IMR-90 (cell line): ENCODE measurements at regions not wholly inside any gene's neighbourhood (a gene's known extent, or its start where the extent isn't known, plus 50 kb on each side); places are given as distances from the start of the nearest gene placed in this dataset.

ENCODE experiments used
- ATAC-seq: fragments of 200-7000 bp; cut with Tn5 transposase; 2 replicates; pipeline ENCODE4 v1.9.1; 2020; ENCODE audit warnings: low read depth, mild to moderate bottlenecking, moderate library complexity
- BruUV-seq: library from RNA; stranded (reverse); fragments of 400-500 nt; replicated peaks from 2 replicates; lab custom pipeline; 2021; lab: Mats Ljungman, UMichigan
- CTCF ChIA-PET: fragments of 300-600 bp; formaldehyde crosslinking; extraction: SDS; loops from one replicate; lab custom pipeline; 2021; ENCODE audit warnings: antibody characterized with exemption; lab: Yijun Ruan, JAX
- POLR2A ChIA-PET: fragments of 300-600 bp; sonication (Branson Sonifier 250); formaldehyde crosslinking; loops from one replicate; lab custom pipeline; 2022; ENCODE audit warnings: antibody characterized with exemption; ENCODE audit not compliant: unreplicated experiment; lab: Charles Lee
- DNase-seq: peaks from one replicate; pipeline ENCODE4 v3.0.0; 2013
- H2AFZ ChIP-seq: replicated peaks from 2 replicates; pipeline ENCODE3; 2013; ENCODE audit warnings: low read length, mild to moderate bottlenecking; ENCODE audit not compliant: poor library complexity
- H2AK5ac ChIP-seq: 2 replicates; pipeline ENCODE4 v1.6.1; 2013; ENCODE audit warnings: low read depth, low read length, inconsistent platforms
- H2AK9ac ChIP-seq: replicated peaks from 2 replicates; pipeline ENCODE3; 2013; ENCODE audit warnings: mild to moderate bottlenecking, low read depth, low read length, moderate library complexity; ENCODE audit not compliant: poor library complexity
- H2BK120ac ChIP-seq: 2 replicates; pipeline ENCODE4 v1.6.1; 2013; ENCODE audit warnings: low read depth, low read length, inconsistent platforms
- H2BK15ac ChIP-seq: 3 replicates; pipeline ENCODE4 v1.6.1; 2013; ENCODE audit warnings: low read depth, low read length, inconsistent platforms
- H2BK20ac ChIP-seq: 2 replicates; pipeline ENCODE4 v1.6.1; 2013; ENCODE audit warnings: low read depth, mild to moderate bottlenecking, inconsistent platforms, low read length, moderate library complexity
- H2BK5ac ChIP-seq: 2 replicates; pipeline ENCODE4 v1.6.1; 2013; ENCODE audit warnings: mild to moderate bottlenecking, low read depth, low read length, inconsistent platforms; ENCODE audit not compliant: poor library complexity, severe bottlenecking
- H3K14ac ChIP-seq: replicated peaks from 2 replicates; pipeline ENCODE4 v1.6.1; 2013; ENCODE audit warnings: low read depth, low read length, inconsistent platforms
- H3K18ac ChIP-seq: 2 replicates; pipeline ENCODE4 v1.6.1; 2013; ENCODE audit warnings: low read depth, low read length, control low read depth
- H3K23ac ChIP-seq: 2 replicates; pipeline ENCODE4 v1.6.1; 2013; ENCODE audit warnings: low read depth, low read length, inconsistent platforms
- H3K27ac ChIP-seq: 2 replicates; pipeline ENCODE4 v1.5.1; 2013; ENCODE audit warnings: mild to moderate bottlenecking, control low read depth, low read length; ENCODE audit not compliant: insufficient read depth
- H3K27me3 ChIP-seq: 2 replicates; pipeline ENCODE4 v1.6.1; 2013; ENCODE audit warnings: low read length; ENCODE audit not compliant: control insufficient read depth, insufficient read depth
- H3K36me3 ChIP-seq: 2 replicates; pipeline ENCODE4 v1.6.1; 2013; ENCODE audit warnings: low read length, mixed read lengths; ENCODE audit not compliant: control insufficient read depth, insufficient read depth
- H3K4ac ChIP-seq: 2 replicates; pipeline ENCODE4 v1.6.1; 2013; ENCODE audit warnings: low read depth, low read length, inconsistent platforms
- H3K4me1 ChIP-seq: 2 replicates; pipeline ENCODE4 v1.6.1; 2013; ENCODE audit warnings: low read length, mixed read lengths; ENCODE audit not compliant: control insufficient read depth, insufficient read depth
- H3K4me2 ChIP-seq: 2 replicates; pipeline ENCODE4 v1.6.1; 2013; ENCODE audit warnings: low read depth, mild to moderate bottlenecking, control low read depth, low read length, moderate library complexity
- H3K4me3 ChIP-seq: 2 replicates; pipeline ENCODE4 v1.5.1; 2013; ENCODE audit warnings: low read depth, mild to moderate bottlenecking, control low read depth, low read length, moderate library complexity; ENCODE audit not compliant: insufficient read depth
- H3K56ac ChIP-seq: 2 replicates; pipeline ENCODE4 v1.6.1; 2013; ENCODE audit warnings: low read length, inconsistent platforms; ENCODE audit not compliant: insufficient read depth; ENCODE audit errors: extremely low read depth
- H3K79me1 ChIP-seq, 2 experiments: 2 replicates each; pipeline ENCODE4 v1.6.1; 2013; ENCODE audit warnings: low read length in 2 of 2, inconsistent platforms in 1 of 2, low read depth in 1 of 2
- H3K9ac ChIP-seq: 2 replicates; pipeline ENCODE4 v1.6.1; 2013; ENCODE audit warnings: low read depth, low read length, control low read depth
- H3K9me1 ChIP-seq: 2 replicates; pipeline ENCODE4 v1.6.1; 2013; ENCODE audit warnings: low read length, inconsistent platforms; ENCODE audit not compliant: insufficient read depth
- H3K9me3 ChIP-seq: 2 replicates; pipeline ENCODE4 v1.6.1; 2013; ENCODE audit warnings: low read length; ENCODE audit not compliant: control insufficient read depth, insufficient read depth
- H4K20me1 ChIP-seq: 2 replicates; pipeline ENCODE4 v1.6.1; 2013; ENCODE audit warnings: low read length, inconsistent platforms; ENCODE audit not compliant: insufficient read depth
- H4K5ac ChIP-seq: 2 replicates; pipeline ENCODE4 v1.6.1; 2013; ENCODE audit warnings: mild to moderate bottlenecking, low read depth, low read length, control low read depth
- H4K8ac ChIP-seq, 2 experiments: 2 replicates each; pipeline ENCODE4 v1.6.1; 2013; ENCODE audit warnings: low read depth in 2 of 2, low read length in 2 of 2, control low read depth in 1 of 2, inconsistent platforms in 1 of 2
- H4K91ac ChIP-seq: 2 replicates; pipeline ENCODE4 v1.6.1; 2013; ENCODE audit warnings: low read depth, low read length, inconsistent platforms; ENCODE audit not compliant: insufficient read depth
- BHLHE40 ChIP-seq: fragments of 150-350 bp; IDR thresholded peaks from 2 replicates; pipeline ENCODE4 v1.6.1; 2016; ENCODE audit warnings: mild to moderate bottlenecking, low read depth, low read length
- CEBPB ChIP-seq: IDR thresholded peaks from 2 replicates; pipeline ENCODE4 v1.6.1; 2012; ENCODE audit warnings: low read depth, low read length, improper control_type of control experiment
- CHD1 ChIP-seq: IDR thresholded peaks from 2 replicates; pipeline ENCODE4 v1.6.1; 2012; ENCODE audit warnings: low read depth, low read length, improper control_type of control experiment
- CTCF ChIP-seq: conservative IDR thresholded peaks from 2 replicates; pipeline ENCODE4 v1.5.1; 2012; ENCODE audit warnings: mild to moderate bottlenecking, low read depth, low read length, improper control_type of control experiment
- ELK1 ChIP-seq: fragments of 150-350 bp; IDR thresholded peaks from 2 replicates; pipeline ENCODE4 v1.6.1; 2016; ENCODE audit warnings: low read depth, mild to moderate bottlenecking, low read length, moderate library complexity, borderline replicate concordance
- FOS ChIP-seq: fragments of 150-350 bp; IDR thresholded peaks from 2 replicates; pipeline ENCODE4 v1.6.1; 2016; ENCODE audit warnings: low read depth, low read length
- MAFK ChIP-seq: IDR thresholded peaks from 2 replicates; pipeline ENCODE4 v1.6.1; 2012; ENCODE audit warnings: low read depth, low read length, improper control_type of control experiment
- MAZ ChIP-seq: IDR thresholded peaks from 2 replicates; pipeline ENCODE4 v1.6.1; 2012; ENCODE audit warnings: low read depth, mild to moderate bottlenecking, low read length, improper control_type of control experiment, moderate library complexity, borderline replicate concordance
- MXI1 ChIP-seq: IDR thresholded peaks from 2 replicates; pipeline ENCODE4 v1.6.1; 2012; ENCODE audit warnings: low read depth, mild to moderate bottlenecking, low read length, moderate library complexity, borderline replicate concordance
- NFE2L2 ChIP-seq: fragments of 150-350 bp; IDR thresholded peaks from 2 replicates; pipeline ENCODE4 v1.6.1; 2016; ENCODE audit warnings: low read depth, mild to moderate bottlenecking, low read length
- POLR2A ChIP-seq: IDR thresholded peaks from 2 replicates; pipeline ENCODE4 v1.6.1; 2012; ENCODE audit warnings: mild to moderate bottlenecking, low read depth, low read length
- RAD21 ChIP-seq: IDR thresholded peaks from 2 replicates; pipeline ENCODE4 v1.6.1; 2012; ENCODE audit warnings: low read length, improper control_type of control experiment
- RCOR1 ChIP-seq: IDR thresholded peaks from 2 replicates; pipeline ENCODE4 v1.6.1; 2012; ENCODE audit warnings: mild to moderate bottlenecking, low read length, improper control_type of control experiment; ENCODE audit not compliant: insufficient replicate concordance
- RFX5 ChIP-seq: IDR thresholded peaks from 2 replicates; pipeline ENCODE4 v1.8.0; 2012; ENCODE audit warnings: low read depth, mild to moderate bottlenecking, low read length, moderate library complexity
- SMC3 ChIP-seq: fragments of 150-350 bp; IDR thresholded peaks from 2 replicates; pipeline ENCODE4 v1.6.1; 2016; ENCODE audit warnings: low read depth, mild to moderate bottlenecking, antibody characterized with exemption, low read length, moderate library complexity
- USF2 ChIP-seq: fragments of 150-350 bp; IDR thresholded peaks from 2 replicates; pipeline ENCODE4 v1.6.1; 2017; ENCODE audit warnings: mild to moderate bottlenecking, antibody characterized with exemption, low read length, low read depth
- WGBS, 2 experiments: methylation state at CpG; one replicate each; pipeline versions ENCODE4 v1.1.5 to v1.1.7; 2013; ENCODE audit warnings: missing lambda C conversion rate in 2 of 2; ENCODE audit not compliant: insufficient read length in 1 of 2; ENCODE audit errors: extremely low coverage in 2 of 2; 5-methylcytosine and 5-hydroxymethylcytosine counted together
- dilution Hi-C: fragments of 300-500 bp; cut with HindIII; formaldehyde crosslinking; loops from one replicate; pipeline ENCODE4 v1.14.3; 2018; ENCODE audit warnings: low sequenced_read_pairs; ENCODE audit not compliant: unreplicated experiment
- in situ Hi-C: fragments of 300-500 bp; cut with MboI; formaldehyde crosslinking; loops from 3 replicates; pipeline ENCODE4 v1.14.3; 2019; ENCODE audit warnings: low sequenced_read_pairs, inconsistent platforms, mixed read lengths
- intact Hi-C: fragments of 100-400 bp; cut with micrococcal nuclease; formaldehyde crosslinking; loops from 2 replicates; pipeline ENCODE4 v1.10.0; 2022

- BruUV-seq: no TSS peak
- H3K4me1 ChIP-seq: no peaks in the 10 kb centered on the region
- no peak overlapping the region for H4K5ac ChIP-seq
- no peak for TF ChIP-seq BHLHE40
- TF ChIP-seq CHD1: no peak
- TF ChIP-seq CEBPB: no peak
- no peak for TF ChIP-seq MAFK
- no peak for TF ChIP-seq MAZ
- no peak for TF ChIP-seq RCOR1
- TF ChIP-seq ELK1: no peak
- TF ChIP-seq CTCF: no peak
- TF ChIP-seq FOS: no peak
- no peak for TF ChIP-seq USF2
- TF ChIP-seq POLR2A: no peak
- no peak for TF ChIP-seq SMC3
- TF ChIP-seq NFE2L2: no peak
- TF ChIP-seq RAD21: no peak
- no peak for TF ChIP-seq RFX5
- no peak for TF ChIP-seq MXI1
- H2BK5ac ChIP-seq: no peak overlapping the region
- H3K14ac ChIP-seq: no peak overlapping the region
- H2AK9ac ChIP-seq: no peak overlapping the region
- no peaks in the 10 kb centered on the region for H3K79me1 ChIP-seq
- no peaks in the 10 kb centered on the region for H3K27me3 ChIP-seq
- no peak overlapping the region for H4K8ac ChIP-seq
- no peaks in the 10 kb centered on the region for H3K9me3 ChIP-seq
- H3K23ac ChIP-seq: no peak overlapping the region
- in situ Hi-C loops (no loop called here), intact Hi-C loops (no loop called here), dilution Hi-C loops (no loop called here)
- WGBS, 2 experiments: no CpG with 5 or more reads among the region's 2 CpGs
- no peaks in the 10 kb centered on the region for H3K36me3 ChIP-seq
- DNase-seq (no peak), ATAC-seq (no peak)
- H3K56ac ChIP-seq: no peak overlapping the region
- no peak overlapping the region for H2AFZ ChIP-seq
- CTCF ChIA-PET: no interaction called here
- no peak overlapping the region for H3K9ac ChIP-seq
- H3K4ac ChIP-seq: no peak overlapping the region
- no peak overlapping the region for H2BK20ac ChIP-seq
- H2BK120ac ChIP-seq: no peak overlapping the region
- no peak overlapping the region for H2AK5ac ChIP-seq
- no peak overlapping the region for H3K4me3 ChIP-seq
- H2BK15ac ChIP-seq: no peak overlapping the region
- H3K4me2 ChIP-seq: no peak overlapping the region
- no peak overlapping the region for H3K18ac ChIP-seq
- no peak overlapping the region for H3K27ac ChIP-seq
- H4K91ac ChIP-seq: no peak overlapping the region
- H3K9me1 ChIP-seq: no peaks in the 10 kb centered on the region
- POLR2A ChIA-PET: no interaction called here
- H4K20me1 ChIP-seq: no peaks in the 10 kb centered on the region
These were observed 57.9 kb upstream of the SELENOK start for GRCh38 chr3:53949541-53949940.
